Right atrium auricular region (tissue), 2 donors: ENCODE measurements at regions not wholly inside any gene's neighbourhood (a gene's known extent, or its start where the extent isn't known, plus 50 kb on each side); places are given as distances from the start of the nearest gene placed in this dataset.

Experiments used
- DNase-seq: peaks from one replicate; pipeline ENCODE4 v3.0.0-alpha.2; 2019; ENCODE audit warnings: low spot score
- H3K27ac ChIP-seq, 2 donors: fragments of 200-600 bp; sonication (generic); 1 replicate in 1 of 2; 2 replicates in 1 of 2; pipeline ENCODE4 v1.5.1; 2016 to 2019
- H3K27me3 ChIP-seq, 2 donors: fragments of 200-600 bp; sonication (generic); one replicate each; pipeline versions ENCODE4 v1.5.1 to v1.6.0; 2017 to 2019
- H3K36me3 ChIP-seq: fragments of 200-600 bp; sonication (generic); one replicate; pipeline ENCODE4 v1.5.1; 2016
- H3K4me1 ChIP-seq, 2 donors: fragments of 200-600 bp; sonication (generic); one replicate each; pipeline versions ENCODE4 v1.5.1 to v1.6.0; 2017 to 2019
- H3K4me3 ChIP-seq, 2 donors: fragments of 200-600 bp; sonication (generic); 1 replicate in 1 of 2; 2 replicates in 1 of 2; pipeline ENCODE4 v1.5.1; 2017 to 2019; ENCODE audit warnings: mild to moderate bottlenecking in 1 of 2, moderate library complexity in 1 of 2
- H3K9me3 ChIP-seq, 2 donors: fragments of 200-600 bp; sonication (generic); one replicate each; pipeline ENCODE4 v1.5.1; 2019
- TF ChIP-seq, protein P1 (sequence below), 2 donors: fragments of 200-600 bp; sonication (generic); IDR thresholded peaks; one replicate each; pipeline ENCODE4 v1.5.1; 2019; ENCODE audit warnings: antibody characterized with exemption in 2 of 2

DNA sequence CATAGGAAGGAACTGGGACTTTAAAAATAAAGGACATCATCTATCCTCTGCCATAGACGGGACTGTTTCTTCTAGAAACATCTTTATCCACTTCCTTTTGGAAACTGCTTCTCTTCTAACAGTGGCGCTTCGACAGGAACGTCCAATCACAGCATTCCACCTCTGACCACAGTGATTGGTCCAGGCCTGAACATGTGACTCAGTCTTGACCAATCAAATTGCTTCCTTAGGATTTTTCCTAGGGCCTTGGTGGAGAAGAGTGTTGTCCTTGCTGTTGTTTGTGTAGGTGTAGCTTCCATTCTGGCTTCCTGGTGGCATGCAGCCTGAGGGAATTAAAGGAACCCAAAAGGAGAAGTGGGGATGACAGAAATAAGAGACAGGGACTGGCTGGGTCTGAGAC, 182.4 kb upstream of the TBX3 start:
- TF ChIP-seq, protein P1, sequence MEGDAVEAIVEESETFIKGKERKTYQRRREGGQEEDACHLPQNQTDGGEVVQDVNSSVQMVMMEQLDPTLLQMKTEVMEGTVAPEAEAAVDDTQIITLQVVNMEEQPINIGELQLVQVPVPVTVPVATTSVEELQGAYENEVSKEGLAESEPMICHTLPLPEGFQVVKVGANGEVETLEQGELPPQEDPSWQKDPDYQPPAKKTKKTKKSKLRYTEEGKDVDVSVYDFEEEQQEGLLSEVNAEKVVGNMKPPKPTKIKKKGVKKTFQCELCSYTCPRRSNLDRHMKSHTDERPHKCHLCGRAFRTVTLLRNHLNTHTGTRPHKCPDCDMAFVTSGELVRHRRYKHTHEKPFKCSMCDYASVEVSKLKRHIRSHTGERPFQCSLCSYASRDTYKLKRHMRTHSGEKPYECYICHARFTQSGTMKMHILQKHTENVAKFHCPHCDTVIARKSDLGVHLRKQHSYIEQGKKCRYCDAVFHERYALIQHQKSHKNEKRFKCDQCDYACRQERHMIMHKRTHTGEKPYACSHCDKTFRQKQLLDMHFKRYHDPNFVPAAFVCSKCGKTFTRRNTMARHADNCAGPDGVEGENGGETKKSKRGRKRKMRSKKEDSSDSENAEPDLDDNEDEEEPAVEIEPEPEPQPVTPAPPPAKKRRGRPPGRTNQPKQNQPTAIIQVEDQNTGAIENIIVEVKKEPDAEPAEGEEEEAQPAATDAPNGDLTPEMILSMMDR (IDR thresholded peaks at IDR 0.05), result no peak
- H3K4me1 ChIP-seq, result no peaks in the 10 kb centered on the region
- H3K27me3 ChIP-seq, result no peaks in the 10 kb centered on the region
- H3K27ac ChIP-seq, result no peak overlapping the region
- H3K36me3 ChIP-seq, result no peaks in the 10 kb centered on the region
- H3K4me3 ChIP-seq, result no peak overlapping the region
- H3K9me3 ChIP-seq, result no peaks in the 10 kb centered on the region
- no peak for DNase-seq

DNA sequence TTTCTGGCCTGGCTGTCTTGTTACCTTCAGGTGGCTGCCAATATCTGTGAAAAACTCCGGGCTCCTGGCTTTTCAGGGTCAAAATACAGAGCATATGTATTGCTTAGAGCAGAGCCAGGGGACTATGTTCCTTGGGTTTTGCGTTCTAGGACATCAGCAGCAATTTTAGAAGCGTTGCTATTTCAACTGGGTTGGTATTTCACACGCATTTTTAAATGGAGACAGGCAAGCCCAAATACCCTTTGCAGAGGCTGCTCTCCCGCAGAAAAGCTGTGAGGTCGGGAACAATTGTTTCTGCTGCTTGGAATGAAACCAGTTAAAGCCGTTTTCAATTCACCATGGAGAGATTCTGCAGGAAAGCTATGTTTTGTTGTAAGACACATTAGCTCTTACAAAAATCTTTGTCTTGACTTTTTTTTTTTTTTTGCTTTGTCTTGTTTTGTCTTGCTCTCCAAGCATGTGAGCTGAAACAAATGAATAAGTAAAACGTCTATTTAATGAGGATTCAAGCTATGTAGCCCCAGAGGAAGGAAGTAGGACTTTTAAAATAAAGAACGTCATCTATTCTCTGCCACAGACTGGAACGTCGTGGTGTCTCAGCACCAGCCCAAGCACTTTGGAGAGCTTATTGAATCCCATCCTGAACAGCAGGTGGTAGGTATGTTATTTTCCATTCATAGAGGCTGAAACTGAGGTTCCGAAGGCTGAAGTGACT, 181.0 kb upstream of the TBX3 start:
- H3K4me3 ChIP-seq, result no peak overlapping the region
- no peaks in the 10 kb centered on the region for H3K4me1 ChIP-seq
- H3K27ac ChIP-seq, result no peak overlapping the region
- no peaks in the 10 kb centered on the region for H3K27me3 ChIP-seq
- no peak for DNase-seq
- no peaks in the 10 kb centered on the region for H3K36me3 ChIP-seq
- H3K9me3 ChIP-seq, result peaks cover 0 to 7% of the 10 kb centered on the region in 2 donors
- TF ChIP-seq, protein P1 (IDR thresholded peaks at IDR 0.05), result no peak

DNA sequence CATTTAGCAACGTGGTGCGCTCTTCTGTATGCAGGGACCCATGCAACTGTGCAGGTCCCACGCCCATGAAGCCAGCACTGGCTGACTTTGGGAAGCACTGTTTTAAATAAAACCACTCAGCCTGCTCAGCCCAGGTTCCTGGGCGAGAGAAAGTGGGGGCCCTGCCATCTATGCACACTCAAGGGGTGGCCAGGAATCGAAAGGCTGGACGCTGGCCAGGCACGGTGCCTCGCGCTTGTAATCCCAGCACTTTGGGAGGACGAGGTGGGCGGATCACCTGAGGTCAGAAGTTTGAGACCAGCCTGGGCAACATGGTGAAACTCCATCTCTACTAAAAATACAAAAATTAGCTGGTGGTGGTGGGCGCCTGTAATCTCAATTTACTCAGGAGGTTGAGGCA, 179.9 kb upstream of the TBX3 start:
- no peaks in the 10 kb centered on the region for H3K4me1 ChIP-seq
- no peak overlapping the region for H3K27ac ChIP-seq
- H3K9me3 ChIP-seq, result peaks cover 0 to 7% of the 10 kb centered on the region in 2 donors
- TF ChIP-seq, protein P1 (IDR thresholded peaks at IDR 0.05), result no peak
- DNase-seq, result no peak
- no peak overlapping the region for H3K4me3 ChIP-seq
- no peaks in the 10 kb centered on the region for H3K27me3 ChIP-seq
- no peaks in the 10 kb centered on the region for H3K36me3 ChIP-seq

DNA sequence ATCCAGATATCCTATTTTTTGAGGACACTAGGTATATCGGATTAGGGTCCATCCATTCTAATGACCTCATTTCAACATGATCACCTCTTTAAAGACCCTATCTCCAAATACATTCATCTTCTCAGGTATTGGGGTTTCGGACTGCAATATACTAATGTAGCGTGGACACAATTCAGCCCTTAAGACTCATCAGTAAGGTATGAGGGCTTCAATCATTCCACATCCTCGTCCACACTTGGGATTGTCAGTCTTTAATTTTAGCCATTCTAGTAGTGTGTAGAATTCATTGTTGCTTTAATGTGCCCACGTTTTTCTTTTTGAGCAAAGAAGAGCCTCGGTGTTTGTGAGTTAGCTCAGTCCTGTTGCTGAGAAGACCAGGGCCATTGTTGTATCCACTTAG, 177.0 kb upstream of the TBX3 start:
- TF ChIP-seq, protein P1 (IDR thresholded peaks at IDR 0.05), result no peak
- Histone ChIP-seq H3K4me1 (no peaks in the 10 kb centered on the region), H3K27me3 (no peaks in the 10 kb centered on the region), H3K4me3 (no peak overlapping the region), H3K36me3 (no peaks in the 10 kb centered on the region), H3K27ac (no peak overlapping the region), H3K9me3 (peaks cover 0 to 7% of the 10 kb centered on the region in 2 donors)
- DNase-seq, result no peak

DNA sequence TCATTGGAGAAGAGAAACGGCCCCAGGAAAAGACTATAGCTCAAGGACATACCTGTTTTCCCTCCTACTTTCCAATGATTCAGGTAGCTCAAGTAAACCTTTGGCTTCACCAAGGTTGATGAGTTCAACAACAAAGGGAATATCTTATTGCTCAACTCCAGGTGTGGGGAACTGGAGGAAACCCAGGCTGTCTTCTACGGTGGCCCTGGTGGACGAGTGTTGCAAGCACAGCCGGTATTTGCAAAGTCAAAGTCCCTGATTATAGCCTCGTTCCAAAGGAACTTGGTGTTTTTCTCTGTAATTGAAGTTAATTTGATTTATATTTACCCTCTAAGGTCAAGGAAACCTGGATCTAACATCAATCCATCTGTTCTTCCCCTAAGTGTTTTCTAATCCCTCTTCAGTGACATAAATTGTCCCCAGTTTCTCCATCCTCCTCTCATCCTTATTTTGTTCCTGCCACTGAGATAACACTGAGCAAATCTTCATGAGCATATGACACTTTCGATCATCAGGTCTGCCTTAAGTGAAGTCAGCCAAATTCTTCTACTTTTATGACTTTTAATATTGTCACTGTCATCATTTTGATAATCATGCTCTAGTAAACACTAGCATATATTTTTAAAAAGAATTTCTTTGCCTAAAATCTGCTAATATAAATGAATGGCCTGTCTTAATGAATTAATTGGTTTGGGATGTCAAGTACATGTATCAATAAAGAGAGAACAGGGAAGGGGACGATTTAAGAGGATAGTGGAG, 174.6 kb upstream of the TBX3 start:
- no peaks in the 10 kb centered on the region for H3K27me3 ChIP-seq
- TF ChIP-seq, protein P1 (IDR thresholded peaks at IDR 0.05), result no peak

More for the DNA sequence above, 174.6 kb upstream of the TBX3 start:
- H3K36me3 ChIP-seq, result no peaks in the 10 kb centered on the region
- DNase-seq, result no peak
- H3K4me1 ChIP-seq, result no peaks in the 10 kb centered on the region
- no peak overlapping the region for H3K27ac ChIP-seq
- no peak overlapping the region for H3K4me3 ChIP-seq
- H3K9me3 ChIP-seq, result peaks cover 0 to 7% of the 10 kb centered on the region in 2 donors
